HG03342 (cell line): ENCODE measurements at regions not wholly inside any gene's neighbourhood (a gene's known extent, or its start where the extent isn't known, plus 50 kb on each side); places are given as distances from the start of the nearest gene placed in this dataset.

Experiments used
- ATAC-seq: cut with Tn5 transposase; IDR thresholded peaks from one replicate; pipeline ENCODE4 v1.9.1; 2021; ENCODE audit warnings: mild to moderate bottlenecking, moderate library complexity; ENCODE audit not compliant: unreplicated experiment

DNA sequence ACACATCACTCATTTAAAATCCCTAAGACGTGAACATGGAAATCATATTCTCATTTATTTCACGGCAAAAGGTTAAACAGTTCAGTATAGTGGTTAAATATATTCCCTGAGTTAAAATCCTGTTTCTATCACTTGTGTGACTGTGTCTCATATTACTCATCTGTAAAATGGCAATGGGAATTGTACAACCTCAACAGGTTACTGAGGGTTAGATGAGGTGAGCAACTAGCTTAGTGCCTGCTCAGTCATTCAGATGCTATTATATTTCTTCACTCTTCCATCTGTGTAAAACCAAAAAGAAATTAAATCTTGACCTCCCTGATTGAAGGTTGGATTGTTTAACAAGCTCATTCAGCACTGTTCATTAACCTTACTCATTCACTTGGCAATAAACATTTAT lies 212.4 kb upstream of the STK17B start:
- no peak for ATAC-seq

DNA sequence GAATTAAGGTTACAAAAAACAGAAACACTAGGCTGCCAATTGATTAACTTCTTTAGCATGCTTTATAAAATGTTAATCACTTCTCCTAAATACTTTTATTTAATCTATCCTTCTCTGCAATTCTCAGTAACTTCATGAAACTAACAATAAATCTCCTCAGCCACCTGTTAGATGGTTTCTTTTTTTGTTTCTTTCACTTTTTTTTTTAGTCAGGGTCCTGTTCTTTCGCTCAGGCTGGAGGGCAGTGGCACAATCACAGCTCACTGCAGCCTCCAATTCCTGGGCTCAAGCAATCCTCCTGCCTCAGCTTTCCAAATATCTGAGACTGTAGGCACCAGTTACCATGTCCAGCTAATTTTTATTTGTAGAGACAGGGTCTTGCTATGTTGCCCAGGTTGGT lies 213.4 kb upstream of the STK17B start:
- ATAC-seq, result no peak

DNA sequence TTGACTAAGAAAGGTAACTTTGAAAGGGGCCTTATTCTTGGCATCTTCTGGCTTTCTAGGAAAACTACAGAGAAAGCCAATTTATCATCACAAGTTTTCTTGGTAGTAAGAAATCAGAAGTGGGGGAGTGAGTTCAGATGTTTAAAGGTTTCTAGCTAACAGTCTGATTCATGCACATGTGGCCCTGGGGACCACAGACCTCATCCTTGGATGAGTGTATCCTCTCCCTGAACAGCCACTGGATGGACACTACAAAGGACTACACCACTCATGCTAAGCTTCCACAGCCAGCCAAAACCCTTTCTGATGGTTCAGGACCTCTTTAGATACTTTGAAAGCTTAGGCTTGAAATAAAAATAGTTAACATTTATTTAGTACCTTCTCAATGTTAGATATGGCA lies 218.3 kb upstream of the STK17B start:
- ATAC-seq, result no peak

- no peak for ATAC-seq
These were observed 219.1 kb upstream of the STK17B start for GRCh38 chr2:196390243-196391148.

GRCh38 chr2:196391149-196391479 lies 219.7 kb upstream of the STK17B start:
- ATAC-seq, result no peak

DNA sequence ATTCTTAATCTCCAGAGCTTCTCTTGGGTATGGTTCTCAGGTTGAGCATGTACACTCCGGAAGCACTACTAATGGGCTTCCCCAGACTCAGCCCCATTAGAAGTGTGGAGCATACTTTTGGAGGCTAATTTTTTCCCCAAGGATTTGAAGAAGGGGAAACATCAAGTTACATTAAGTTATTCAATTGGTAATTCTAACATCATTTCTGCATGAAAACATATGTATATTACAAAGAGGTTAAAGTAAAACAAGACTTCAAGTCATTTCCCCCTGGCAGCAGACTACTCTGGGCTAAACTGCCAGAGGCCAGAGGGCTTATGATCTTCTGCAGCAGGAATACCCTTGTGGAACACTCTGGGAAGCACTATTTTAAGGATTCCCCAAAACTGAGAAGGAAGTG lies 227.7 kb upstream of the STK17B start:
- ATAC-seq, result no peak

DNA sequence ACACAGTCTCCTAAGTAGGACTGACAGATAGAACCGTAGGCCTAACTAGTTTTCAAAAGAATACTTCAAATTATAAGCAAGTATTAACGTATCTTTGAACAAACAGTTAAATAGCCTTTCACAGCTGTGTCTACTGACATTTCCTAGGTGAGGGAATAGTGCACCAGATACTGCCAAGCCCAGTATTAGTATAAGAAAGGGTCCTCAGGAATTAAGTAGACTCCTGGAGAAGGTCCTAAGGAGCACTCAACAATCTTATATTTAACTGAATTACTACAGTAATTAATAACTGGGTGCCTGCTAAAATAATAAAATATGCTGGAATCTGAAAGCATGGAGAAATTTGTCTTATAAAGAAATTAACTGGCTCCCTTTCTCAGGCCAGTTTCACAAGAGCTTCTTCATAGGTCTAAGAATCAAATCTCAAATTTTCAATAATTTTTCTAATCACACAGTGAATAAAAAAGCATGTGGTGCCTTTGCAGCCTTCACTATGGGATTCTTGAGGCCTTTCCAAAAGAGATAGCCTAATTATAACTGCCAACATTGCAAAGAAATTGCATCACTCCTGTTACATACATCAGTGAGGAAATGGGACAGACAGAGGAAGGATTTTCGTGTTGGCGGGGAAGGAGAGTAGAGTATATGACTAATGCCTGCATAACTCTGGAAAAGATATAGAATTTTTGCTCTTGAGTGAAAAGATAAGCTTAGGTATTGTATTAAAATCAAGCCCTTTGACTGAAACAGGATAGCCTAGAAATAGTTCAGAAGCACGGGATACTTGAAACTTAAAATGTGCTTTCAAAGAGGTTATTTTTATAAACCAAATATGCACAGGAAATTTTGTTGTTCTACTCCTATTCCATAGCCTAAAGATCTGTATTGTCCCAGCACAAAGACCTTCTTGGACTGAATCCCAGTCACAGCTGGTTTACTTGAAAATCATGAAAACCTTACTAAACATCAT lies 228.6 kb upstream of the STK17B start:
- no peak for ATAC-seq

- no peak for ATAC-seq
These were observed 232.1 kb upstream of the STK17B start for GRCh38 chr2:196403471-196403870.

DNA sequence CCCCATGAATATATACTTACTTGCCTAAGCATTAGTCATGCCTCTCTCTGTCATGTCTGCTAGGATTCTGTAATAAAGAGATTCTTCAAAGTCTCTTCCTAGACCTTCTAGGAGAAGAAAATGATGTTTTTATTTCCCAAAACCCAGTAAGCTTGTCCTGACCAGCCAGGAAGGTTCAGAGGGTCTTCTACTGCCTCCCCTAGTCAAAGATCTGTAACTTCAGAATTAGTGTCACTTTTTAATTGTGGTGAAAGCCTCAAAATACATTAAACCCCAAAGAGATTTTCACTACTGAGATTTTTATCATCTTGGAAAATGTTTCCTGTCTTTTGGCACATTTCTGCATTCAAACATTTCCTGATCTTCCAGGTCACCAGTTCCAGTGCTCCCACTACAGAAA lies 232.9 kb upstream of the STK17B start:
- ATAC-seq, result no peak

DNA sequence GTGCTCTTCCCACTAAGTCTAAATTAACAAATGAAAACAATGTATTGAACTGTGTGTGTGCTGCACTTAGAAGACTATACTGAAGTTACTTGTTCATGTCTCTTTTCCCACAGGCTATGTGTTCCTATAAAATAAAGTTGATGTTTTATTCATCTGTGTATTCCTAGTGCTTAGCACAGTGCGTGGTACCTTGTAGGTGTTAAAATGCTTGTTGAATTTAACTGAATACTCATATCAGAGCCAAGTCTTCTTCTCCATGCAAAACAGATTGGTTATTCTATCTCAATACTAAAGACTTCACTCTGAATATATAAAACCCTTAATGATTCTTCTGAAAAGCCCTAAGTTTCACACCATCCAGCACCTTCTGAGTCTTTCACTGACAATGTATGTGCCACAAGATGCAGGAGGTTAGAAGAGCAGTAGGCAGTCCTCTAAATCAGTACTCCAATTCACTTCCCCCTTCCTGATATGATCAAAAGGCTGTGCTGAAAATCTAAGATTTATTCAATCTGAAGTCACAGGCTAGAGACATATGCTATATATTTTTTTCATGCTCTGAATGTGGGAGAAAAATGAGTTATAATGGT lies 231.7 kb upstream of the CCDC150 start:
- no peak for ATAC-seq

DNA sequence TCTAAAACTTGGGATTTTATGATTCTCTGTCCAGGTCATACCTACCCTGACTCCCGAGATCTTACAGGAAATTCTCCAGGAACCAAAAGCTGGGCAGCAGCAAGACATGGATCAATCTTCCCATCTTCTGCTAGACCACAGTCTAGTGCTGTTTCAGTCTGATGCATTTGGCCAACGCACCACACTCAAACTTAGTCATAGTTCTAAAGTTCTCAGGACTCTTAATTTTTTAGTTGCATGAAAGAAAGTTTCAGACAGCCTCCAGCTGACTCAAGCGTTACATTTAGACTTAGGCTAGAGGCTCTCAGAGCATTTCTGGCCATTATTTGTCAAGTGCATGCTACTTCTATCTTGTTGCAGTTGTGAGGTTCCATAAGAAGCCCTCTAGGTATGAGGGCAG lies 230.1 kb upstream of the CCDC150 start:
- ATAC-seq, result no peak

GRCh38 chr2:196410008-196410407 lies 229.5 kb upstream of the CCDC150 start:
- no peak for ATAC-seq

DNA sequence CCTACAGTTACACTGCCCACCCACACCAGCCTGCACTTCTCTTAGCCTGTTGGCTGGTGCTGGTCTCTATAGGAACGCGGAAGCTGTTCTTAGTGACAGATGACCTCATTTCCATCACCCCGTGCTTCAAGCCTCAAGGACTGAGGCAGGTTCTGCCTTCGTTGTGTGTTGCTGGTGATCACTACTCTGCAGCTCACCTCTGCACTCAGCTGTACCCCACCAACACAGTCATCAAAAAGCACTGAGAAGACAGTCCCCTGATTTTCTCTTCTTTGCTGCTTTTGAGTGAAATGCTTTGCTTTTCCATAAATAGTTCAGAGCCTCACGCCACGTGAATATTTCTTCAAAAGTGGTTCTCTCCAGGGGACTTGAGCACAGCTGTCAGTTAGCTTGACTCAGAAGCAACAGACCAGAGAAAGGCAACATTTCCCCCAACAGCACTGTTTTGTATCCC lies 225.7 kb upstream of the CCDC150 start:
- ATAC-seq, result peak; percentile 82

DNA sequence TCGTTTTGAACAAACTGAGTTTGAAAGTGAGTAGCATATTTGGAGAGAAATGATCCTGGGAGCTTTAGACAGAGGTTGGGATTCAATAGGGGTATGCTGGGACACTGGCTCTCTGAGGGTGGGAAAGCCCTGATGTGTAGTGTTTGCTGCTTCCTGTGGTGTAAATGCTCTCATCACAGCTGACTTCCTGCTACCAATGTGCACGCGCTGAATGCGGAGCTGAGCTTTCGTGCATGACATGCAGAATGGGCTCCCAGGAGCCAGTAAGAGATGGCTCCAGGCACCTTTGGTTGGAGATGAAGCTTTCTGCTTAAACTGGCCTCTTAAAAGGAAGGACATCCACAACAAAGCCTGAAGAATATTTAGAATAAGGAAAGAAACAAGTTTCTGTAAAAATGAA lies 224.1 kb upstream of the CCDC150 start:
- peak; percentile 73 for ATAC-seq

DNA sequence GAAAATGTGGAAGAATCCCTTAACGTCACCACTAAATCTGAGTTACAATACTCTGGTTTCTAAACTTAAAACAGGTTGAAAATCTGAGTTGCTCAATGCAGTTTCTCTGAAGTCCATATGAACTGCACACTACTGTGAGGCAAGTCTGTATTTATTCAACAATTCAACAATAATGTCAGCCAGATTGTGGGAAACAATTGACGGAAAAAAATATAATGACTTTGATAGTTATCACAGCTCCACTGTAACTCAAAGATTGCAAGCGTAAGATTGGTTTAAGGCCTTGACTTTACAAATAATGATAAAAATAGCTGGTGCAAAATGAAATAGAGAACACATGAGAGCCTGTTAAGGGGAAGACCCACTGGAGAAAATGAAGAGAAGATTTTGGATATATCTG lies 219.4 kb upstream of the CCDC150 start:
- ATAC-seq, result no peak

DNA sequence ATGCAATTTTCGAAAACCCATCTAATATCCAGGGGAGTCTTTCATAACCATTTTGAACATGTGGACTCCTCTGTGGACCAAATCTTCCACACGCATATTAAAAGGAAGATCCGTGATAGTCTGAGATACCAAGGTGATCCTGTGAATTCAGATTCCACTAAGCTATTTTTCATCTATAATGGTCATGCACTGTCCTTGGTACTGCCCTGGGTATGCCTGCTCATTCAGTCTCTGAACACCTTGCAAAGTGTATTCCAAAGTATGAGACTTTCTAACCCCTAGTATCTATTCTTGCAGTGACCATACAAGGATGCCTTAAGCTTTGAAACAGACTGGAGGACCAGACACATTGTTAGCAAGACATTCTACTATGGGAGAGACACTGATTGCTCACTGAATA lies 217.6 kb upstream of the CCDC150 start:
- no peak for ATAC-seq

- no peak for ATAC-seq
These were observed 217.2 kb upstream of the CCDC150 start for GRCh38 chr2:196422361-196422760.

DNA sequence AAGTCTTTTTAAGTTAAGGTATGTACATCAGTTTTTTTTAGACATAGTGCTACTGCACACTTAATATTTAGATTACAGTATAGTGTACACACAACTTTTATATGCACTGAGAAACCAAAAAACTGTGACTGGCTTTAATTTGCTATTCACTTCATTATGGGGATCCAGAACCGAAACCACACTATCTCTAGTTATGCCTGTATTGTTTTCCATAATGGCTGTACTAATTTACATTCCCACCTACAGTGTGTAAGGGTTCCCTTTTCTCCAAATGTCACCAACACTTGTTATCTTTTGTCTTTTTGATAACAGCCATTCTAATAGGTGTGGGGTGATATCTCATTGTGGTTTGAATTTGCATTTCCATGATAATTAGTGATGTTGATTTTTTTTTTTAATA lies 213.4 kb upstream of the CCDC150 start:
- no peak for ATAC-seq

DNA sequence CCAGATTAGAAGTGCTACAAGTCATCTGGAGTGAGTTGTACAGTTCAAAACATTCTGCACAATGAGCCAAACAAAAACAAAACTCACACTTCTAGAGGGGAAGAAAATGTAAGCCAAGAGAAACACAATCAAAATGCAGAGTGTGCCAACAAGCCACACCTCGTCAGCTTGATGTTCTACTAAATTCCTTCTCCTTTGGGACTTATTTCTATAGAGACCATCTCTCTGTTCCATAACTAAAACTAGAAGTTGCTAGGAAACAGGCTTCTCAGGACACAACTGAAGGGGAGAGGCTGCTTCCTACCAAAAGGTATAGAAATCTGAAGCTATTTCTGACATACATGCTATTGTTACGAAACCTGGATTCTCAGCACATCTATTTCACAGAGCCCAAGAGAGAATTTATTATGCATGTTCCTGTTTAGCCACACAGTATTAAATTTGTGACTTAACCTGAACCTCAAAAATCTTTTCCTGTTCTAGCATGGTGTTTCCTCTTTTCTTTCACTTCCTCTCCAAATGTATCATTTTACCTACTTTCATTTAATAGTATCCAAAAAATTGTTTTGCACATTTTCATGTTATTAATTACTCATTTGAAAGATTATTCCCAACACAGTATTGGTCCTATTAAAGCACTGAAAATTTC lies 211.4 kb upstream of the CCDC150 start:
- no peak for ATAC-seq

GRCh38 chr2:196431076-196431475 lies 208.4 kb upstream of the CCDC150 start:
- ATAC-seq, result no peak

DNA sequence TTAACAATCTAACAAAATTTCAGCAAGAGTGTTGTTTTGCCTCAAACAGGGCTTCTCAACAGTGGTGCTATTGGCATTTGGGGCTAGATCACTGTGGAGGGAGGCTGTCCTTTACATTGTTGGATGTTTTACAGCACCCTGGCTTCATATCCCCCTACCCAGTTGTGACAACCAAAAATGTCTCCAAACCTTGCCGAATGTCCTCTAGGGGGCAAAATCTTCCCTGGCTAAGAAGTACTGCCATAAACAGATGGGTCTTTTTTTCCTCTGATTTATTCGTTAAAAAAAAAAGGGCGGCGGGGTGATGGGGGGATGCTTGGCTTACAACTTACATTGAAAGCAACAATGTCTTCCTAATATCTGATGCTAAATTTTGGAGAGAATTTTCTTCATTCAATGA lies 207.6 kb upstream of the CCDC150 start:
- no peak for ATAC-seq
